Lung (tissue), 11 donors: ENCODE measurements at regions not wholly inside any gene's neighbourhood (a gene's known extent, or its start where the extent isn't known, plus 50 kb on each side); places are given as distances from the start of the nearest gene placed in this dataset.

ENCODE experiments used
- ATAC-seq: fragments of 200-7000 bp; cut with Tn5 transposase; one replicate; pipeline ENCODE4 v1.9.1; 2020; ENCODE audit warnings: moderate number of reproducible peaks; ENCODE audit not compliant: insufficient read depth, low FRiP score
- DNase-seq, 3 donors: peaks; one replicate each; pipeline ENCODE4 v3.0.0-alpha.2; 2013 to 2017
- H3K27ac ChIP-seq, 2 donors: one replicate each; pipeline ENCODE4 v1.5.1; 2013; ENCODE audit warnings: mild to moderate bottlenecking in 2 of 2, moderate library complexity in 2 of 2, control low read depth in 1 of 2, inconsistent platforms in 1 of 2, low read depth in 1 of 2, low read length in 1 of 2
- H3K27me3 ChIP-seq, 3 donors: one replicate each; pipeline ENCODE4 v1.5.1; 2013; ENCODE audit warnings: low read length in 2 of 3; ENCODE audit not compliant: control insufficient read depth in 3 of 3, insufficient read depth in 3 of 3
- H3K36me3 ChIP-seq, 4 donors: one replicate each; pipeline ENCODE4 v1.5.1; 2013; ENCODE audit warnings: low read length in 4 of 4, mild to moderate bottlenecking in 1 of 4, moderate library complexity in 1 of 4; ENCODE audit not compliant: control insufficient read depth in 4 of 4, insufficient read depth in 4 of 4
- H3K4me1 ChIP-seq, 5 donors: one replicate each; pipeline ENCODE4 v1.5.1; 2013; ENCODE audit warnings: low read length in 5 of 5, mild to moderate bottlenecking in 2 of 5, moderate library complexity in 1 of 5; ENCODE audit not compliant: control insufficient read depth in 5 of 5, insufficient read depth in 5 of 5
- H3K4me3 ChIP-seq: one replicate; pipeline ENCODE4 v1.5.1; 2013; ENCODE audit warnings: mild to moderate bottlenecking, control low read depth, moderate library complexity
- H3K9ac ChIP-seq, 2 donors: one replicate each; pipeline ENCODE4 v1.5.1; 2013; ENCODE audit warnings: low read length in 2 of 2, control low read depth in 1 of 2; ENCODE audit not compliant: insufficient read depth in 1 of 2
- H3K9me3 ChIP-seq, 4 donors: one replicate each; pipeline ENCODE4 v1.5.1; 2013; ENCODE audit warnings: low read length in 3 of 4, mild to moderate bottlenecking in 1 of 4, moderate library complexity in 1 of 4; ENCODE audit not compliant: control insufficient read depth in 4 of 4, insufficient read depth in 3 of 4
- WGBS, 2 donors: extraction: QIAGEN DNeasy Blood & Tissue Kit; methylation state at CpG; one replicate each; pipeline ENCODE4 v1.1.7; 2013; 5-methylcytosine and 5-hydroxymethylcytosine counted together
- TF ChIP-seq, protein P1 (sequence below): IDR thresholded peaks from 2 replicates; pipeline ENCODE4 v1.5.1; 2012; ENCODE audit warnings: mild to moderate bottlenecking; ENCODE audit errors: control extremely low read depth, extremely low read depth
- donor health status: control.
- donor health status: control.
- donor health status: Bipolar disorder and iron deficiency.
- donor health status: healthy.
- donor health status: DM: yes; HTN: yes; CAD: no.

DNA sequence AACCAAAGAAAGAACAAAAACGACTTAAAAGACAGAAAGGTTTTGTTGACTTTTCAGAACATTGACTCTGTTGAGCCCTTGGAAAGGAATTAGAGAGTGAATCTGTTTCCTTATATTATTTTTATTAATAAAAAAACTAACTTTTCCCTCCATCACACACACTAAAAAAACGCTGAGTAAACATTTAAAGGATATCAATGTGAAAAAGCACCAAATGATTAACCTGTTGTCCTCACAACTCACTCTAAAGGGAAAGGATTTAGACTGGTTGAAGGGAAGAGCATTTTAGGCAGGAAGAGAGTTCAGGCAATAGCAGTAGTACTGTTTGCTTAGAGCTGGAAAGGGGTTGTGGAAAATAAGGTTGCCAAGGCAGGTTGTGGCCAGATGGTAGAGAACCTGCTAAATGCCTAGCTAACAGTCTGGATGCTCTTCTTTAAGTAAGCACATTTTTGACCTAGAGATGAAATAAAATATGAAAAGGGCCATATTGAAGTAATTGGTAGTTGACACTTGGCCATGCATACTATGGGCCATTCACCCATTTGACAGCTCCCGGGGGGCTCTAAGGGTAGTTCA, 98.0 kb upstream of the NDP start:
- no peak overlapping the region for H3K27ac ChIP-seq
- no peak overlapping the region for H3K4me3 ChIP-seq
- TF ChIP-seq, protein P1, sequence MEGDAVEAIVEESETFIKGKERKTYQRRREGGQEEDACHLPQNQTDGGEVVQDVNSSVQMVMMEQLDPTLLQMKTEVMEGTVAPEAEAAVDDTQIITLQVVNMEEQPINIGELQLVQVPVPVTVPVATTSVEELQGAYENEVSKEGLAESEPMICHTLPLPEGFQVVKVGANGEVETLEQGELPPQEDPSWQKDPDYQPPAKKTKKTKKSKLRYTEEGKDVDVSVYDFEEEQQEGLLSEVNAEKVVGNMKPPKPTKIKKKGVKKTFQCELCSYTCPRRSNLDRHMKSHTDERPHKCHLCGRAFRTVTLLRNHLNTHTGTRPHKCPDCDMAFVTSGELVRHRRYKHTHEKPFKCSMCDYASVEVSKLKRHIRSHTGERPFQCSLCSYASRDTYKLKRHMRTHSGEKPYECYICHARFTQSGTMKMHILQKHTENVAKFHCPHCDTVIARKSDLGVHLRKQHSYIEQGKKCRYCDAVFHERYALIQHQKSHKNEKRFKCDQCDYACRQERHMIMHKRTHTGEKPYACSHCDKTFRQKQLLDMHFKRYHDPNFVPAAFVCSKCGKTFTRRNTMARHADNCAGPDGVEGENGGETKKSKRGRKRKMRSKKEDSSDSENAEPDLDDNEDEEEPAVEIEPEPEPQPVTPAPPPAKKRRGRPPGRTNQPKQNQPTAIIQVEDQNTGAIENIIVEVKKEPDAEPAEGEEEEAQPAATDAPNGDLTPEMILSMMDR, result no peak
- H3K27me3 ChIP-seq, result peaks cover 0 to 29% (median 4%) of the 10 kb centered on the region in 3 donors
- H3K36me3 ChIP-seq, result no peaks in the 10 kb centered on the region
- ATAC-seq (no peak), DNase-seq (no peak)
- no peaks in the 10 kb centered on the region for H3K4me1 ChIP-seq
- 57 to 85% methylated on average over 3 of the region's 3 CpGs for WGBS, 2 donors
- H3K9ac ChIP-seq, result no peak overlapping the region
- H3K9me3 ChIP-seq, result peaks cover 0 to 2% (median 0%) of the 10 kb centered on the region in 4 donors

DNA sequence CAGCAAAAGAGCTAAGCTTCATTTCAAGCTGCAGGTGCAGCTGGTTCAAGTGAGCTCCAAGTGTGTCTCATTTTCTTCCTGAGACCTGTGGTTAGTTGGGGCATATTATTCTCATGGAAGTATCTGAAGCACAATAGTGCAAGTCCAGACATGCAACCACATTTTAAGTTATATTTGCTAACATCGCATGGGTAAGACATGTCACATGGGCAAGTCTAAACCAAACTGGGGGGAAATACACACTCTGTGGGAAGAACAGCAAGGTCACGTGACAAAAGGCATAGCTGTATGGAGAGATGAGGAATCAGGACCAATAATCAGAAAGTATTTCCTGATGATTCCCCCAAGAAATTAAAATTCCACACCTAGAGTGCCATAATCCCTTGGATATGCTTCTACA, 94.9 kb upstream of the NDP start:
- H3K27ac ChIP-seq, result no peak overlapping the region
- H3K4me1 ChIP-seq, result no peaks in the 10 kb centered on the region
- H3K36me3 ChIP-seq, result no peaks in the 10 kb centered on the region
- H3K9ac ChIP-seq, result no peak overlapping the region
- 81 to 90% methylated on average over 2 of the region's 2 CpGs for WGBS, 2 donors
- H3K27me3 ChIP-seq, result peaks cover 0 to 25% (median 4%) of the 10 kb centered on the region in 3 donors
- H3K4me3 ChIP-seq, result no peak overlapping the region
- TF ChIP-seq, protein P1, result no peak
- ATAC-seq, result no peak
- no peak for DNase-seq
- H3K9me3 ChIP-seq, result peaks cover 0 to 2% (median 0%) of the 10 kb centered on the region in 4 donors

DNA sequence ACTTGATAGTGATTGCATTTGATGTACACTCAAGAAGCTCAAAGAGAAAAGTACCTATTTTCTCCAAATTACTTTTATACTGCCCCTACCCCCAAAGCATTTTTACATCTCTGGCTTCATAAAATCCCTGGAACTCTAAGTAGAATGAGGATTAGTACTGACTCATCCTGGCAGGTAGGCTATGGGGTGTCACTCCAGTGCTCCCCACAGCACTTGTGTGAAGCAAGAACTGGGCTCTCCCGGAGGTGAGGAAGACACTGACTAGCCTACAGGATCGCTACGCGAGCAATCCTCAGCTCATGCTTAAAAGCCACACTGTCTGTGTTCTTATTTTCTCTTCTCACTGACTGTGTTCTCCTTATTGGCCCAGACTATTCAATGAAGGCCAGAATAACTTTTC, 90.4 kb upstream of the NDP start:
- Histone ChIP-seq H3K36me3 (no peaks in the 10 kb centered on the region), H3K27ac (no peak overlapping the region), H3K9ac (no peak overlapping the region), H3K27me3 (peaks cover 0 to 11% (median 8%) of the 10 kb centered on the region in 3 donors), H3K4me3 (no peak overlapping the region), H3K9me3 (peaks cover 0 to 2% (median 0%) of the 10 kb centered on the region in 4 donors), H3K4me1 (no peaks in the 10 kb centered on the region)
- TF ChIP-seq, protein P1, result no peak
- DNase-seq (no peak), ATAC-seq (no peak)
- WGBS, 2 donors, result 89 to 93% methylated on average over 4 of the region's 4 CpGs

DNA sequence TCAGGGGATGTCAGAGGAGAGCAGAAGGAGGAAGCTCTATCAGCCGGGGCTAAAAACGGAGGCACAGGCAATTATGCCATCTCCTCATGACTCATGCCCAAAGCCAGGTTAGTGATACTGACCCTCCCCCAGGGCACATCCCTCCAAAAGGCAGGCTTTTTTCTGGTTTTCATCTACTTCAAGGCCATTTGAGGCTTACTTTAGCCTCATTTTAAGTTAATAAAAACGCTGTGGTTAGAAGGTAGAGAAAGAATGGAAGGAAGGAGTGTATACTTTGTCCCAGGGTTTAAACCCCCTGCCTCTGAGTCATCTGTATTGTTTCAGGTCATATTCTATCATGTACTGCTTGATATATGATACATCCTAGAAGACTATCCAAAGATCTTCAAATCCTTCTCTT, 89.7 kb upstream of the NDP start:
- H3K9me3 ChIP-seq, result peaks cover 0 to 6% (median 2%) of the 10 kb centered on the region in 4 donors
- TF ChIP-seq, protein P1, result no peak
- ATAC-seq (no peak), DNase-seq (no peak)
- H3K36me3 ChIP-seq, result no peaks in the 10 kb centered on the region
- H3K27me3 ChIP-seq, result peaks cover 0 to 10% (median 8%) of the 10 kb centered on the region in 3 donors
- H3K27ac ChIP-seq, result no peak overlapping the region
- no peaks in the 10 kb centered on the region for H3K4me1 ChIP-seq
- H3K4me3 ChIP-seq, result no peak overlapping the region
- H3K9ac ChIP-seq, result no peak overlapping the region
- 41 to 50% methylated on average over 3 of the region's 3 CpGs for WGBS, 2 donors
